GM19455 (cell line): ENCODE measurements at regions not wholly inside any gene's neighbourhood (a gene's known extent, or its start where the extent isn't known, plus 50 kb on each side); places are given as distances from the start of the nearest gene placed in this dataset.

Source experiments
- ATAC-seq: cut with Tn5 transposase; IDR thresholded peaks from one replicate; pipeline ENCODE4 v1.9.1; 2021; ENCODE audit not compliant: unreplicated experiment

DNA sequence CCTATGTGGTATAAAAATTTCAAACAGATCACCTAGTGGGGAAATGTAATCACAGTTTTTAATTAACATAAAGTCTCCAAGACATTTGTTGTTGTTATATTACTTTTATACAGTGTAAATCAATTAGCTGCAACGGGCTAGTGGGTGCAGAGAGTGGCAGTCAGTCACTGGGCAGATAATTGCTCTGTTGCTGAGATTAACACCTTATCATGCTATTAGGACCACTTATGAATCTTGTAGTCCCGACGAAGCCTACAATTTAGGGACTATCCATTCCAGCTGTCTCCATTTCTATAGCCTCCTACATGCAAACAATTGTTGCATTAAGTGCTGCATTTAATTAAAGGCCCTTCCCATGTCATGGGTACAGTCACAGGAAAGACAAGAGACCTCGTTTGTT is 158.9 kb upstream of the PROX1 start:
- no peak for ATAC-seq

DNA sequence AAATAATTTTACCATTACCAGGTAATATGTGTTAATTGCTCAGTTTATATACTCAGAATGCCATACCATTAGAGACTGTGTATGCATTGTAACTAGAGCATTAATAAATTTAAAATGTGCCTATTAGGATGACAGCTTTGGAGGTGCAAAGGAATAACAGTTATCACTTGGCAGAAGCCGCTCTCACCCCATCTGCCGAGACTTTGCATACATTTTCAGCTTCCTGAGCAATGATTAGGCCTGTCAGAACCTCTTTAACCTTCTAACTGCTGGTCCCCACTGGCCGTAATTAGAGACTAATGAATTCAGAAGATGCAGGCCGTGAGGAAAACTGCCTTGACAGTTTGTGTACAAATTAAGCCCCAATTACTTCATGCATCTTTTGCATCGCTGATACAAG is 158.0 kb upstream of the PROX1 start:
- ATAC-seq = no peak

DNA sequence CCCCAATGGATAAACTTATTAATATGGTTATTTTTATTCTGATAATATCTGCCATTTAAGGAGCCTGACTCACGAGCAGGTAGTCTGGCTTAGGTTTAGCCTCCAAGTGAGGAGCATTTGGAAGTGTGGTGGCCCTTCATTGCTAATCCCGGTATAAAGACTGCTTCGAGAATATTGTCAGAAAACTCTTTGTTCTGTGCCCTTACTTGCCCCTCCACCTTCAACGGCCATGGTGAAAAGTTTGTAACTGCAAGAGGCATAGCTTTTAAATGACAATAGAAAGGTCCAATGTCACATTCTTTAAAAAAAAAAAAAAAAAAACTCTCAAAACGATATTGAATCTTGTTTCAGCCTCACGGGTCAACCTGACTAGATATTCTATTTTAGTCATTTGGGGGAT is 157.4 kb upstream of the PROX1 start:
- no peak for ATAC-seq

DNA sequence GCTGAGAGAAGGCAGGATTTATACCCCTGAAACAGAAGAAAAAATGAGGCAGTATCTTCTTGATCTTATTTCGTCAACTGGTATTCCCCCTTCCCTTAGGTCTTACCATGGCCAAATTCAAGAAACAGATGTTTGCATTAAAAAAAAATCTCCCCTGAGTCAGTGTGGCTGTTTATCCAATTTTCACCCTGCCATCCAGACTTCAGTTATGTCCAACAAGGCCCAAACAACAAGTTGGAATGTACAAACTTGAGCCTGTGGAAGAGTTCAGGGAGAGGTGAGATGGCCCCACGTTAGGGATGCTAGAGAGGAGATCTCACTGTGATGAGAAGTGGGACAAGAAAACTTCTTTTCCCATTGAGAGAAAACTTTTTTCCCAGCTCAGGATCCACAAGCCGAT is 147.2 kb upstream of the PROX1 start:
- no peak for ATAC-seq

DNA sequence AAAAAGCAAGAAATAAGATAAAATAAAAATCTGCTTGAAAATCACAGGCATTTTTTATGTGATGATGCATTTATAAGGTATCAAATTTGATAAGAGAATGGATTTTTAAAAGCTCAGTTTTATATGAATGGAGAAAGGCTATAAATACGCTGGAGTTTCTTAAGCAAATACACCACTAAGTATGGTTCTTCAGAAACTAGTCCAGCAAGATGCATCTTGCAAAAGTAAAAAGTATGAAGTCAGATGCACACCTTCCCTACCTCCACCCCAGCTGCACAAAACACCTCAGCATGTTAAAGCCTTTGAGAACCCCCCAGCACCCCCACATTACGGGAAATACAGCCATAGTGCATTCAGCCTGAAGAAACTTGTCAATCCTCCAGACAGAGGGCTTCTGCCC is 143.1 kb upstream of the PROX1 start:
- no peak for ATAC-seq

DNA sequence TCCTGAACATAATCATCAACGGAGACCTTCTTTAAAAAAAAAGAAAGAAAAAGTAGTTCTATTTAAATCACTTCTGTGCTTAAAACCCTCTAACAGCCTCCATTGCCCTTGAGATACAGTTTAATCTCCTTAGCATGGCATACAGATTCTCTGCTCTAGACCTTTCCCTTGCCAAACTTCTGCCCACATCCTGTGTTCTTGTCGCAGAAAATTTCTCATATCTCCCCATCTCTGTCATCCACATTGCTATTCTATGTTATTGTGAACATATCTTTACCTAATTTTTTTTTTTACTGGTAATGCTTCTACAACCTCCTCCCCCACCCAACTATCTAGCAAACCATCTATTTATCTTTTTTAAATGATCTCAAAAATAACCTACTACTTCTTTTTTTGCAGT is 135.7 kb upstream of the PROX1 start:
- no peak for ATAC-seq

GRCh38 chr1:213858581-213858980 is 129.2 kb upstream of the PROX1 start:
- ATAC-seq = no peak

GRCh38 chr1:213861841-213862240 is 125.9 kb upstream of the PROX1 start:
- no peak for ATAC-seq

GRCh38 chr1:213864091-213864490 is 123.7 kb upstream of the PROX1 start:
- ATAC-seq = no peak

GRCh38 chr1:213868482-213868881 is 119.3 kb upstream of the PROX1 start:
- ATAC-seq = no peak

- ATAC-seq = no peak
Observed at GRCh38 chr1:213871179-213871578, 116.6 kb upstream of the PROX1 start.

GRCh38 chr1:213874789-213875188 is 113.0 kb upstream of the PROX1 start:
- no peak for ATAC-seq

- no peak for ATAC-seq
Observed at GRCh38 chr1:213876531-213876930, 111.2 kb upstream of the PROX1 start.

GRCh38 chr1:213883618-213884017 is 104.2 kb upstream of the PROX1 start:
- no peak for ATAC-seq

GRCh38 chr1:213884402-213884801 is 103.4 kb upstream of the PROX1 start:
- no peak for ATAC-seq

DNA sequence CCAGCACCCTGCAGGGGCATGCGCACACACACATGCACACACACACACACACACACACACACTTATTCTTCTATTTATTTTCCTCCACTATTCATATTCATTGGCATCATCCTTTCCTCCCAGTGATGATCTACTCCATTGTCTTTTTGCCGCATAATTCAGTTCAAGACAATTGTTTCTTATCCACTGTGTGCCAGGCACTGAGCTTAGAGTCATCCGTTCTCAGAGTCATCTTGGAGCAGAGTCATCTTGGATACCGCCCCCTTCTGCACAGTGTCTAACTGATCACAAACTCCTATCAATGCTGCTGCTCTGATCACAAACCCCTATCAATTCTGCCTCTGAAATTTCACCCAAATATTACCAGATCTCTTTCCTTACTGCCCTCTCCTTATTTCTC is 102.8 kb upstream of the PROX1 start:
- no peak for ATAC-seq

GRCh38 chr1:213887842-213888241 is 99.9 kb upstream of the PROX1 start:
- no peak for ATAC-seq

DNA sequence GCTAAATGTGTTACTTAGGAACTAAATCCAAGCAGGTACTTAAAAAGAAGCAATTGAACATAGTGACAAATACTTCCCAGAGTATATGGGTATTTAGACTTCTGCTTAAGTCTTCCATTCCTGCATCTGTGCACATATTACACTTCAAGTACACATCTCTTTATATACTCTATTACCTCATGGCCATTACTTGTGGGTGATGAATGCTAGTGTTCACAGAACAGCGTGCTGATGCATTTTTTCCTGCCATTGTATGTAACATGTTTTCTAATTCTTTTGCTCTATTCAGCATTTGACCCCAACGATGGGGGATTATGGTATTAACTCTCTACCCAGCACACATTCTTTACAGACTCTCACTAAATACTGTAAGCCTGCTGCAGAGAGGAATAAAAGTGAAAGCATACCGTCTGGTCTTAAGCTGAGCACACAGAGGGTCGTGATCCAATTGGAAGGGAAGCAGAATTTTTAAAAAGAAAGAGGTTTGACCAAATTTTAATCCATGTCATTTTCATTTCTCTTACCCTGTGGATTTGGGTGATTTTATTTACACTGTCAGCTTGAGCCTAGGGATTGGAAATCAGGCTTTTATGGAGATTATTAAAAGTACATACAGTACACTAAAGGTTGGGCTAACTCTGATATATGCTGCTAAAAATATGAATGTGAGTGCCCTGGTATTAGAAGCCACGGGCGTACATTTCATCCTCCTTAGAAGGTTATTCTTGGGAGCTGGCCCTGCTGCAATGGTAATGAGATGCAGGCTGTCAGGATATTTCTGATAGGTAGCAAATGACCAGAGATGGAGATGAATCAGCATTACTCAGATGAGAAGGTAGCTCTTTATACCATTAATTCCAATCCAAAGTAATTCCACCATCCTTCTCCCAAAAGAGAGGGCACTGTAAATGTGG is 95.5 kb upstream of the PROX1 start:
- no peak for ATAC-seq

DNA sequence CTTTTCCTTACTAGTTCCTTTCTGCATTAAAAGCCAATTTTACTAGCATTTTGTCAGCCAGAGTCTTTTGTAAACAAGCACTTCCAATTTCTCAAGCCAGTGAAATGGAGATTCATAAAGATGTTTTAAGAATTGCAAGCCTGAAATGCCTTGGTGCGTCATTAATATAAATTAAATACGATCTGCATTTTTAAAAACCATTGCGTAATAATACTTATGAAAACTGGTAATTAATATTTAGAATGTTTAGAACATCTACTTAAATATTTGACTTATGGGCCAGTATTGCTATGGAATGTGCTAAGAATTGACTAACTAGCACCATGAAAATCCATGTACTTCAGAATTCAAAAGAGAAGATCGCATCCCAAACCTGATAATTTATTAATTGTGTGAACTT is 89.1 kb upstream of the PROX1 start:
- no peak for ATAC-seq

- ATAC-seq = no peak
Observed at GRCh38 chr1:213899413-213899812, 88.4 kb upstream of the PROX1 start.

GRCh38 chr1:213905344-213905743 is 82.4 kb upstream of the PROX1 start:
- no peak for ATAC-seq

DNA sequence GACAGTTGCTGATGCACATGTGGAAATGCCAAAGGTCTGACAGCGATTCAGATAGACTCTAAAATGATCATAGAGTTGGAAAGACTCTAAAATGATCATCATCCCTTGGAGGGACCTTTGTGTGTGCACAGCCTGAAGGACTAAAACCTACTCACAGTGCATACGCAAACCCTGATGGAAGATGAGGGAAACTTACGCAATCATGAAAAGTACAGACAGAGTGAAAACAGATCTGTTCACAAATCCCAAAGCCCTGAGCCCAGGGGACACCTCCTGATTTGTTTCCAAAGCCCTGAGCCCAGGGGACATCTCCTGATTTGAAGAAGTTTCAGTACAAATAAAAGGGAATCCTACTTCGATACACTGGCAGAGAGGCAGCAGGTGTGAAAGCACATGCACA is 79.3 kb upstream of the PROX1 start:
- no peak for ATAC-seq

DNA sequence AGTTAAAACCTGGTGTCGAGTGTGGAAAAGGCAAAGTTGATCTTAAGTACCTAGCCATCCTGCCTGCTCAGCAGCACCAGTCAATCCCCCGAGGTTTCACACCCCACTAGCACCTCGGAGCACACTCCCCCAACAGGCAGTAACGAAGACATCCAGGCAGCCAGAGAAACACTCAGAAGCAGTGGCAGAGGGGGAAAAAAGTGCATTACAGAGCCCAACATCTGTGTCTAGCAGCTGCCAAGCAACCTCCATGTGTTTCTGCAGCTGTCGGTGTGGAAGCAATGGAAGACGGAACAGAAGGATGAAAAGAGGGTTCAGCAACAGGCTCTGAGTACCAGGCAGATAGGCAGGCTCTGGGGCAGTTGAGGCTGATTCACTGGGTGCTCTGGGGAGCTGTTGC is 73.4 kb upstream of the PROX1 start:
- no peak for ATAC-seq
